Caco-2 (cell line): ENCODE measurements at regions not wholly inside any gene's neighbourhood (a gene's known extent, or its start where the extent isn't known, plus 50 kb on each side); places are given as distances from the start of the nearest gene placed in this dataset.

Source experiments
- BruUV-seq: library from RNA; stranded (reverse); fragments of 400-500 nt; replicated peaks from 2 replicates; lab custom pipeline; 2021; lab: Mats Ljungman, UMichigan
- CTCF ChIA-PET: fragments of 300-600 bp; sonication (Branson Sonifier 250); formaldehyde crosslinking; loops from one replicate; lab custom pipeline; 2022; ENCODE audit warnings: antibody characterized with exemption; lab: Charles Lee
- POLR2A ChIA-PET: fragments of 300-600 bp; sonication (Branson Sonifier 250); formaldehyde crosslinking; loops from one replicate; lab custom pipeline; 2022; ENCODE audit warnings: antibody characterized with exemption; lab: Charles Lee
- DNase-seq, 2 experiments: peaks; one replicate each; pipeline versions ENCODE4 v3.0.0 to v3.0.0-alpha.2; 2020 to 2022
- H3K27me3 ChIP-seq: replicated peaks from 2 replicates; pipeline ENCODE4 v1.6.0; 2011; ENCODE audit warnings: low read length; ENCODE audit not compliant: control insufficient read depth, insufficient read depth
- H3K36me3 ChIP-seq: 2 replicates; pipeline ENCODE4 v1.5.1; 2011; ENCODE audit warnings: low read length; ENCODE audit not compliant: control insufficient read depth, insufficient read depth
- H3K4me1 ChIP-seq: fragments of 250-450 bp; sonication (Bioruptor Pico); 2 replicates; pipeline ENCODE4 v1.5.1; 2020; ENCODE audit warnings: mild to moderate bottlenecking
- H3K4me3 ChIP-seq: 2 replicates; pipeline ENCODE4 v1.5.1; 2011; ENCODE audit warnings: low read depth, mild to moderate bottlenecking, control low read depth, low read length
- H3K9me3 ChIP-seq: fragments of 250-450 bp; sonication (Bioruptor Pico); 2 replicates; pipeline ENCODE4 v1.5.1; 2020; ENCODE audit warnings: mild to moderate bottlenecking, moderate library complexity
- H3K27ac Mint-ChIP-seq: one replicate; pipeline ENCODE4 v1.8.0; 2022; ENCODE audit warnings: mixed read lengths; ENCODE audit not compliant: unreplicated experiment
- H3K27me3 Mint-ChIP-seq: one replicate; pipeline ENCODE4 v1.8.0; 2022; ENCODE audit warnings: mixed read lengths; ENCODE audit not compliant: insufficient read depth, unreplicated experiment
- H3K36me3 Mint-ChIP-seq: one replicate; pipeline ENCODE4 v1.8.0; 2022; ENCODE audit warnings: mild to moderate bottlenecking, mixed read lengths; ENCODE audit not compliant: insufficient read depth, unreplicated experiment
- H3K4me1 Mint-ChIP-seq: one replicate; pipeline ENCODE4 v1.8.0; 2022; ENCODE audit warnings: low read depth, mixed read lengths; ENCODE audit not compliant: unreplicated experiment
- H3K4me3 Mint-ChIP-seq: one replicate; pipeline ENCODE4 v1.8.0; 2022; ENCODE audit warnings: mild to moderate bottlenecking, moderate library complexity, mixed read lengths; ENCODE audit not compliant: unreplicated experiment
- H3K9me3 Mint-ChIP-seq: one replicate; pipeline ENCODE4 v1.8.0; 2022; ENCODE audit warnings: mixed read lengths; ENCODE audit not compliant: unreplicated experiment
- intact Hi-C: fragments of 100-400 bp; cut with micrococcal nuclease; formaldehyde crosslinking; loops from one replicate; pipeline ENCODE4 v1.10.0; 2022; ENCODE audit not compliant: unreplicated experiment
- TF ChIP-seq, protein P1 (sequence below), 2 experiments: fragments of 200-600 bp in 1 of 2; IDR thresholded peaks; 1 replicate in 1 of 2; 2 replicates in 1 of 2; pipeline versions ENCODE4 v1.5.1 to v1.8.0; 2011 to 2022; ENCODE audit warnings: antibody characterized with exemption in 1 of 2, control low read depth in 1 of 2, inconsistent platforms in 1 of 2, low read depth in 1 of 2, low read length in 1 of 2, mild to moderate bottlenecking in 1 of 2, moderate library complexity in 1 of 2; ENCODE audit not compliant: insufficient read depth in 1 of 2, severe bottlenecking in 1 of 2, unreplicated experiment in 1 of 2

DNA sequence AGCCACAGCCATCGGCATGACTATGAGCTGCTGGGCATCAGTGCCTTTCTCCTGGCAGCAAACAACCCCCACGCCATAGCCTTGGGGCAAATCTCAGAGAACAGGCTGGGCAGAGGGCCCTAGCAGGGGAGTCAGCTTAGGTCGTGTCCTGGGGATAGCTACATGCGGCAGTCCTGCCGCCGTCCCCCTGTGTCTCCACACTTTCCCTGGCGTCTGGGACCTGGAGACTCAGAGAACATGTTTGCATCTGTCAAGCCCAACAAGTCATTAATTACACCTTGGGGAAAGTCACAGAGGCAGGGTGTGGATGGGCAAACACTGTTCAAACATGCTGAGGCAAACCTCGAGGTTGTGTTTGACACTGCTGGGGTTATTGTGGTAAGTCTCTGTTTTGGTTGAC, 123.6 kb downstream of the C5orf15 start:
- ChIA-PET CTCF (no interaction called here), POLR2A (interaction anchor here (0.6 kb wide), 1 partner anchor 1274 kb away, joined by 4 read pairs; no protein-coding TSS in a partner anchor)
- intact Hi-C loops = no loop called here
- Mint-ChIP-seq H3K4me3 (no peak overlapping the region), H3K9me3 (no peaks in the 10 kb centered on the region), H3K36me3 (no peaks in the 10 kb centered on the region), H3K4me1 (no peaks in the 10 kb centered on the region), H3K27ac (no peak overlapping the region), H3K27me3 (peaks cover 5% of the 10 kb centered on the region)
- BruUV-seq = no TSS peak
- no peaks in the 10 kb centered on the region for H3K36me3 ChIP-seq
- H3K27me3 ChIP-seq = no peaks in the 10 kb centered on the region
- TF ChIP-seq, protein P1, sequence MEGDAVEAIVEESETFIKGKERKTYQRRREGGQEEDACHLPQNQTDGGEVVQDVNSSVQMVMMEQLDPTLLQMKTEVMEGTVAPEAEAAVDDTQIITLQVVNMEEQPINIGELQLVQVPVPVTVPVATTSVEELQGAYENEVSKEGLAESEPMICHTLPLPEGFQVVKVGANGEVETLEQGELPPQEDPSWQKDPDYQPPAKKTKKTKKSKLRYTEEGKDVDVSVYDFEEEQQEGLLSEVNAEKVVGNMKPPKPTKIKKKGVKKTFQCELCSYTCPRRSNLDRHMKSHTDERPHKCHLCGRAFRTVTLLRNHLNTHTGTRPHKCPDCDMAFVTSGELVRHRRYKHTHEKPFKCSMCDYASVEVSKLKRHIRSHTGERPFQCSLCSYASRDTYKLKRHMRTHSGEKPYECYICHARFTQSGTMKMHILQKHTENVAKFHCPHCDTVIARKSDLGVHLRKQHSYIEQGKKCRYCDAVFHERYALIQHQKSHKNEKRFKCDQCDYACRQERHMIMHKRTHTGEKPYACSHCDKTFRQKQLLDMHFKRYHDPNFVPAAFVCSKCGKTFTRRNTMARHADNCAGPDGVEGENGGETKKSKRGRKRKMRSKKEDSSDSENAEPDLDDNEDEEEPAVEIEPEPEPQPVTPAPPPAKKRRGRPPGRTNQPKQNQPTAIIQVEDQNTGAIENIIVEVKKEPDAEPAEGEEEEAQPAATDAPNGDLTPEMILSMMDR (IDR thresholded peaks at IDR 0.05; ENCODE audit: insufficient read depth in 1 of 2, low read depth in 1 of 2, low read length in 1 of 2, severe bottlenecking in 1 of 2, unreplicated experiment in 1 of 2) = no peak
- H3K4me1 ChIP-seq = no peaks in the 10 kb centered on the region
- DNase-seq = no peak
- H3K4me3 ChIP-seq = no peak overlapping the region
- H3K9me3 ChIP-seq = no peaks in the 10 kb centered on the region

DNA sequence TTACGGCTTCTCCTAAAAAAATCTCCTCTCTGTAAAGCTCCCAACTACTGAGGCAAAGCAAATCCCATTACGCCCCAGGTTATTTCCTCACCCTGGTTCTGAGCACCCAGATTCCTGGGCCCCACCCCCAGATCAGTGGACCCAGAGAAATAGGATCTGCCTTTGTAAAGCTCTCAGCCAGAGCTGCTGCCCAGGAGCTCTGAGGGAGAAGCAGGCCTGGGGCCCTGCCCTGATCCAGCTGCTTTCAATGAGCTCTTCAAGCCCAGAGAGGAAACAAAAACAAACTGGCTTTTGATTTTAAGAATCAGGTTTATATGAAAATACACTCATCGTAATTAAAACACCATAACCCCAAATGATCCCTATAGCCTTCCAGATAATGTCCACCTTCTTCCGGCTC, 124.5 kb downstream of the C5orf15 start:
- Mint-ChIP-seq H3K9me3 (no peaks in the 10 kb centered on the region), H3K27me3 (peaks cover 5% of the 10 kb centered on the region), H3K27ac (no peak overlapping the region), H3K4me3 (no peak overlapping the region), H3K4me1 (no peaks in the 10 kb centered on the region), H3K36me3 (no peaks in the 10 kb centered on the region)
- ChIA-PET CTCF (interaction anchor here (0.7 kb wide), 1 partner anchor 383 kb away, joined by 6 read pairs; no protein-coding TSS in a partner anchor), POLR2A (no interaction called here)
- Histone ChIP-seq H3K9me3 (no peaks in the 10 kb centered on the region), H3K4me3 (no peak overlapping the region), H3K4me1 (no peaks in the 10 kb centered on the region), H3K27me3 (no peaks in the 10 kb centered on the region), H3K36me3 (no peaks in the 10 kb centered on the region)
- no peak for DNase-seq
- intact Hi-C loops = no loop called here
- no TSS peak for BruUV-seq
- TF ChIP-seq, protein P1 (IDR thresholded peaks at IDR 0.05; ENCODE audit: insufficient read depth in 1 of 2, low read depth in 1 of 2, low read length in 1 of 2, severe bottlenecking in 1 of 2, unreplicated experiment in 1 of 2) = no peak

DNA sequence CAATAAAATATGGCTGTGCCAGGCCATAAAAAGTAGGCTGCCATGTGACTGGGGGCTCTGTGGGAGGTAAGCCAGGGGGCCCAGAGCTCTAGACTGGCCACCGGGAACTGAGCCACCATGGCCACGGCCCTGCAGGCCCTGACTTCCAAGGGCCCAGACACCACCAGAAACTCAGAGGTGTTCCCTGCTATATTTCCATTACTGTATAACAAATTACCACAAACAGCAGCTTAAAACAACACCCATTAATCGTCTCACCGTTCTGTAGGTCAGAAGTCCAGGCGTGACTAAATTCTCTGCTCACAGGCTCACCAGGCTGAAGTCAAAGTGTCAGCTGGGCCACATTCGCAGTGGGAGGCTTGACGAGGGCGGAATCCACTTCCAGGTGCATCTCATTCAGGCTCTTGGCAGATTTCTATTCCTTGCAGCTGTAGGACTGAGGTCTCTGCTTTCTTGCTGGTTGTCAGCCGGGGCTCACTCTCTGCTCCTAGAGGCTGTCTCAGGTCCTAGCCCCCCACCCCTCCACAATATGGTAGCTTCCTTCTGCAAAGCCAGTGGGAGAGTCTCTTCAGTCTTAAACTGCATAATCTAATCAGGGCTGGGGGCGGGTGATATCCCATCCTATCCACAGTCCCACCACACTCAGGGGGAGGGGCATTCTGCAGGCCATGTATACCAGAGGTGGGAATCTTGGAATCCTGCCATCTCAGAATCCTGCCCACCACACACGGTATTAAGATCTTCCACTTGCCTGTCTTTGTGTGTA, 125.4 kb downstream of the C5orf15 start:
- H3K36me3 Mint-ChIP-seq = no peaks in the 10 kb centered on the region

More for the DNA sequence above, 125.4 kb downstream of the C5orf15 start:
- intact Hi-C loops = no loop called here
- Histone ChIP-seq H3K4me1 (no peaks in the 10 kb centered on the region), H3K4me3 (no peak overlapping the region), H3K9me3 (no peaks in the 10 kb centered on the region), H3K36me3 (no peaks in the 10 kb centered on the region), H3K27me3 (no peaks in the 10 kb centered on the region)
- TF ChIP-seq, protein P1 (IDR thresholded peaks at IDR 0.05; ENCODE audit: insufficient read depth in 1 of 2, low read depth in 1 of 2, low read length in 1 of 2, severe bottlenecking in 1 of 2, unreplicated experiment in 1 of 2) = no peak
- CTCF ChIA-PET = no interaction called here
- H3K27ac Mint-ChIP-seq = no peak overlapping the region
- no TSS peak for BruUV-seq
- POLR2A ChIA-PET = no interaction called here
- H3K4me1 Mint-ChIP-seq = no peaks in the 10 kb centered on the region
- DNase-seq = no peak
- H3K9me3 Mint-ChIP-seq = no peaks in the 10 kb centered on the region
- peaks cover 5% of the 10 kb centered on the region for H3K27me3 Mint-ChIP-seq
- no peak overlapping the region for H3K4me3 Mint-ChIP-seq
